Dendritic cell treated with granulocyte-macrophage colony-stimulating factor and Interleukin-4, amounts not matched to agents 40 ng/mL and 50 ng/mL, for 4 days (primary cell): ENCODE measurements at regions not wholly inside any gene's neighbourhood (a gene's known extent, or its start where the extent isn't known, plus 50 kb on each side); places are given as distances from the start of the nearest gene placed in this dataset.
"Not testable (repeated sequence)": the region's sequence is repeated elsewhere in the genome, so short reads cannot be mapped to it uniquely, and the experiment has no call there.

Source experiments
- H3K27ac Mint-ChIP-seq: one replicate; pipeline ENCODE4 v1.8.0; 2022; ENCODE audit warnings: mild to moderate bottlenecking, mixed read lengths
- H3K27me3 Mint-ChIP-seq: one replicate; pipeline ENCODE4 v1.8.0; 2022; ENCODE audit warnings: mild to moderate bottlenecking, mixed read lengths
- H3K36me3 Mint-ChIP-seq: one replicate; pipeline ENCODE4 v1.8.0; 2022; ENCODE audit warnings: low read depth, mixed read lengths
- H3K4me1 Mint-ChIP-seq: one replicate; pipeline ENCODE4 v1.8.0; 2022; ENCODE audit warnings: low read depth, mixed read lengths
- H3K4me3 Mint-ChIP-seq: one replicate; pipeline ENCODE4 v1.8.0; 2022; ENCODE audit warnings: mild to moderate bottlenecking, moderate library complexity, mixed read lengths
- H3K9me3 Mint-ChIP-seq: one replicate; pipeline ENCODE4 v1.8.0; 2022; ENCODE audit warnings: mixed read lengths
- intact Hi-C: fragments of 100-400 bp; cut with micrococcal nuclease; formaldehyde crosslinking; loops from one replicate; pipeline ENCODE4 v1.15.0; 2022

DNA sequence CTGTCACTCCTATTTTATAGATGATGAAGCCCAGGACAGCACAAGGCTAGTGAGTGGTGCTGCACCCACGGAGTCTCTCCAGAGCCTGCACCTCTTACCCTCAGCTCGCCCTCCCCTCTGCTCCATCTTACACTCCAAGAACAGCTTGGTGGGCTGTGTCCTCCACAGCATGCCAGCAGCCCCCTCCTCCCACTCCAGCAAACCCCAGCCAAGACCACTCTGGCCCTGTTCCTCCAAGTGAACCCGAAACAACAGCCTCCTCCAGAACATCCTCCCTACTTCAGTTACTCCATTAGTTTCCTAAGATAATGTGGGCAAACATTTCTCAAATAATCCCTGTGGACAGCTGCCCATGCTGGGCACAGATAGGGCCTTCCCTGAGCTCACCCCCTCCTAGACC, 62.7 kb upstream of the KLF7 start:
- no peak overlapping the region for H3K4me3 Mint-ChIP-seq
- no peak overlapping the region for H3K27ac Mint-ChIP-seq
- intact Hi-C loops, result loop anchor here (10.0 kb wide), 1 partner anchor 64 kb away; the partner anchor contains the start of gene KLF7
- H3K36me3 Mint-ChIP-seq, result no peaks in the 10 kb centered on the region
- peaks cover 2% of the 10 kb centered on the region for H3K27me3 Mint-ChIP-seq
- H3K4me1 Mint-ChIP-seq, result peaks cover 49% of the 10 kb centered on the region
- H3K9me3 Mint-ChIP-seq, result no peaks in the 10 kb centered on the region

GRCh38 chr2:207229161-207229560, 63.4 kb upstream of the KLF7 start:
- Mint-ChIP-seq H3K27me3 (peaks cover 2% of the 10 kb centered on the region), H3K4me1 (peaks cover 42% of the 10 kb centered on the region), H3K4me3 (no peak overlapping the region), H3K36me3 (no peaks in the 10 kb centered on the region), H3K27ac (peak overlapping the region; percentile 4), H3K9me3 (no peaks in the 10 kb centered on the region)
- intact Hi-C loops, result loop anchor here (10.0 kb wide), 1 partner anchor 64 kb away; the partner anchor contains the start of gene KLF7

- no peaks in the 10 kb centered on the region for H3K36me3 Mint-ChIP-seq
- intact Hi-C loops, result loop anchor here (5.0 kb wide), 1 partner anchor 88 kb away; no protein-coding TSS in a partner anchor
- H3K4me3 Mint-ChIP-seq, result no peak overlapping the region
- H3K4me1 Mint-ChIP-seq, result peaks cover 33% of the 10 kb centered on the region
- no peaks in the 10 kb centered on the region for H3K9me3 Mint-ChIP-seq
- peak overlapping the region; percentile 46 for H3K27ac Mint-ChIP-seq
- H3K27me3 Mint-ChIP-seq, result peaks cover 2% of the 10 kb centered on the region
Observed at GRCh38 chr2:207230261-207231105, 64.7 kb upstream of the KLF7 start.

DNA sequence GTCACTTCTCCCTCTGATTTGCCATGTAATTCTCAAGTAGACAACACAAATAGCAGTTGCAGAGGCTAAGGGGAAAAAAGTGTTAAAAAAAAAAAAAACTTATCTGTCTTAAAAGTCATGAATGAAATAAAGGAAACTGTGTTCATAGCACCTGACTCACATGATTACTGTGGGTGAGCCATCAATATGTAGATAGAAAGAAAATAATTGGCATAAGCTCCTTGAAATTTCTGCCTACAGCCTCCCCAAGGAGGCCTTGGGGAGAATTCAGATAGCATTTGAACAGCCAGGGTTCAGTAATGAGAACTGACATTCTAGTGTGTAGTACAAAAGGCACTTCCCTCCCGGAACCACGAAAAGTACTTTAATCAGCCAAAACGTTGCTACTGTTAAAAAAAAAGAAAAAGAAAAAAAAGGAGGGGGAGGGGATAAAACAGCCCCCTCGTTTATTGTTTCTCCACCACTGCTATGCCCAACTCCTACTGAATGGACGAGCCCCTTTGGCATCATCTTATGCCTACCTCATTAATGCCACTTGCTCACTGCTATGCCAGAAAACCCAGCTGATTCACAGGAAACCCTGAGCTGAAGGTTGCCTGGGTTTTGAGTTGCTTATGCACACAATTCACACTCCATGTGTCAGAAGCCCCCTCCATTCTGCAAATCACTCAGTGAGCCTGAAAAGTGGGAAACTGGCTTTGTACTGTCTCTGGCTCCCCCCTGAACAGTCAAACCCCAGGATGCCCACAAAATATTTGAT, 65.5 kb upstream of the KLF7 start:
- H3K4me1 Mint-ChIP-seq, result peaks cover 37% of the 10 kb centered on the region
- peak overlapping the region; percentile 46 for H3K27ac Mint-ChIP-seq
- no peak overlapping the region for H3K4me3 Mint-ChIP-seq
- peaks cover 2% of the 10 kb centered on the region for H3K27me3 Mint-ChIP-seq
- intact Hi-C loops, result loop anchor here (5.0 kb wide), 1 partner anchor 89 kb away; no protein-coding TSS in a partner anchor
- no peaks in the 10 kb centered on the region for H3K36me3 Mint-ChIP-seq
- H3K9me3 Mint-ChIP-seq, result no peaks in the 10 kb centered on the region

DNA sequence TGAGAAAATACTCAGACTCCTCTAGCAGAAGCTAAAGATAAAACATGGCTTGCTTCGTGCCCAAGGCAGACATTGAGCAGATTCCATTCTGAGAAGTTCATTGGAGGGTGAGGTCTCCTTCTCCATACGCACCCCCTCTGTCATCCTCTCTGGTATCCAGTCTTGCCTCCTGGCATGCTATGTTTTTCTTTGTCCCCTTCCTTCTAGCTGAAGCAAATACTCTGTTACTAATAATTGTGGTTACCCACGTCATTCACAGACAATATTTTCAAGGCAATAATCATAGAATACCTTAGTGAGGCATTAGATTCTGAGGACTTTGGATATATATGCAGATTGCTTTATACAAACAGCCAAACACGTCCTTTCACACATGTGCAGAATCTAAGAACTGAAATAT, 66.2 kb upstream of the KLF7 start:
- H3K27ac Mint-ChIP-seq, result no peak overlapping the region
- H3K4me1 Mint-ChIP-seq, result peaks cover 44% of the 10 kb centered on the region
- no peak overlapping the region for H3K4me3 Mint-ChIP-seq
- intact Hi-C loops, result loop anchor here (5.0 kb wide), 1 partner anchor 90 kb away; no protein-coding TSS in a partner anchor
- no peaks in the 10 kb centered on the region for H3K9me3 Mint-ChIP-seq
- H3K27me3 Mint-ChIP-seq, result peaks cover 2% of the 10 kb centered on the region
- H3K36me3 Mint-ChIP-seq, result no peaks in the 10 kb centered on the region

DNA sequence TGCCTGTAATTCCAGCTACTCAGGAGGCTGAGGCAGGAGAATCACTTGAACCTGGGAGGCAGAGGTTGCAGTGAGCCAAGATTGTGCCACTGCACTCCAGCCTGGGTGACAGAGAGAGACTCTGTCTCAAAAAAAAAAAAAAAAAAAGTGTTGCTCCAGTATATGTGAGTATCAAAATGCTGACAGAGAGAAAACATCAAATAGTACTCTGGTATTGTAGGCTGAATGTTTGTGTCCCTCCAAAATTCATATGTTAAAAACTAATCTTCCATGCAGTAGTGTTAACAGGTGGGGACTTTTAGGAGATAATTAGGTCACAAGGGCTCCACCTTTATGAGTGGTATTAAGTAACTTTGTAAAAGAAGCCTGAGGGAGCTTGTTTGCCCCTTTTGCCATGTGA, 67.4 kb upstream of the KLF7 start:
- not testable (repeated sequence) for H3K27me3 Mint-ChIP-seq, H3K36me3 Mint-ChIP-seq, H3K4me3 Mint-ChIP-seq, H3K27ac Mint-ChIP-seq, H3K9me3 Mint-ChIP-seq
- intact Hi-C loops, result loop anchor here (5.0 kb wide), 1 partner anchor 91 kb away; no protein-coding TSS in a partner anchor
- H3K4me1 Mint-ChIP-seq, result peaks cover 46% of the 10 kb centered on the region

DNA sequence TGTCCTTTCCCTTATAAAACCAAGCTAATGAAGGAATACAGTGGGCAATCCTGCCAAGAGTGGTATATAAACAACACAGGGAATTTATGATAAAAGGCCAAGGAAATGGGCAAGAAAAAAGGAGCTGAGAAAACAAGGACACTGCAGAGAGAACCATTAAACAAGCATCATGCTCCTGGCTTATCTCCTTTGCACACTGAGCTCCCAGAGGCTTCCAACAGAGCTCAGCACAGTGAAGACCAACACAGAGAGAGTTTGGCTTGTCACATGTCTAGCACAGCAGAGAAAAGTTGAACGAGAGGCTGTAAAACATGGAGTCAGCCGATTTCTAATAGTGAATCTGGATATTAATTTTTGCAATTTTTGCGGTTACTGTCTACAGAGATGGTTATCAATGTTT, 68.0 kb upstream of the KLF7 start:
- intact Hi-C loops, result loop anchor here (5.0 kb wide), 1 partner anchor 91 kb away; no protein-coding TSS in a partner anchor
- Mint-ChIP-seq H3K36me3 (no peaks in the 10 kb centered on the region), H3K4me3 (no peak overlapping the region), H3K27ac (no peak overlapping the region), H3K27me3 (peaks cover 5% of the 10 kb centered on the region), H3K9me3 (no peaks in the 10 kb centered on the region), H3K4me1 (peaks cover 40% of the 10 kb centered on the region)

DNA sequence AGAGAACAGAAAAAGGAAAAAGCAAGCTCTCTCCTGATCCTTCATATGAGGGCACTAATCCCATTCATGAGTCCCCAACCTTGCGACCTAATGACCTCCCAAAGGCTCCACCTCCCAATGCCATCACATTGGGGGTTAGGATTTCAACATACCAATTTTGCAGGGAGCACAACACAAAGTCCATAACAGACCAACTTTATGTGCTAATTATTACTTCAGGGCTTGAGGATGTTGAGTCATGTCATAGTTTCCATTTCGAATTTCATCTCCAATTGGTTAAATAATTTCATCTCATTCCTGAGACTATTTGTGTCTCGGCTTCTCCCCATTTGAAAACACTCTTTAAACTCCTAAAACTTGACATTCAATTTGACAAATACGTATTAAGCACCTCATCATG, 69.9 kb upstream of the KLF7 start:
- Mint-ChIP-seq H3K4me1 (peaks cover 27% of the 10 kb centered on the region), H3K27ac (no peak overlapping the region), H3K9me3 (no peaks in the 10 kb centered on the region), H3K36me3 (no peaks in the 10 kb centered on the region), H3K4me3 (no peak overlapping the region), H3K27me3 (peaks cover 3% of the 10 kb centered on the region)
- intact Hi-C loops, result no loop called here

GRCh38 chr2:207236156-207236935, 70.6 kb upstream of the KLF7 start:
- Mint-ChIP-seq H3K36me3 (no peaks in the 10 kb centered on the region), H3K27me3 (peaks cover 3% of the 10 kb centered on the region), H3K4me1 (peaks cover 21% of the 10 kb centered on the region), H3K9me3 (no peaks in the 10 kb centered on the region), H3K4me3 (no peak overlapping the region), H3K27ac (peak overlapping the region; percentile 62)
- intact Hi-C loops, result no loop called here

DNA sequence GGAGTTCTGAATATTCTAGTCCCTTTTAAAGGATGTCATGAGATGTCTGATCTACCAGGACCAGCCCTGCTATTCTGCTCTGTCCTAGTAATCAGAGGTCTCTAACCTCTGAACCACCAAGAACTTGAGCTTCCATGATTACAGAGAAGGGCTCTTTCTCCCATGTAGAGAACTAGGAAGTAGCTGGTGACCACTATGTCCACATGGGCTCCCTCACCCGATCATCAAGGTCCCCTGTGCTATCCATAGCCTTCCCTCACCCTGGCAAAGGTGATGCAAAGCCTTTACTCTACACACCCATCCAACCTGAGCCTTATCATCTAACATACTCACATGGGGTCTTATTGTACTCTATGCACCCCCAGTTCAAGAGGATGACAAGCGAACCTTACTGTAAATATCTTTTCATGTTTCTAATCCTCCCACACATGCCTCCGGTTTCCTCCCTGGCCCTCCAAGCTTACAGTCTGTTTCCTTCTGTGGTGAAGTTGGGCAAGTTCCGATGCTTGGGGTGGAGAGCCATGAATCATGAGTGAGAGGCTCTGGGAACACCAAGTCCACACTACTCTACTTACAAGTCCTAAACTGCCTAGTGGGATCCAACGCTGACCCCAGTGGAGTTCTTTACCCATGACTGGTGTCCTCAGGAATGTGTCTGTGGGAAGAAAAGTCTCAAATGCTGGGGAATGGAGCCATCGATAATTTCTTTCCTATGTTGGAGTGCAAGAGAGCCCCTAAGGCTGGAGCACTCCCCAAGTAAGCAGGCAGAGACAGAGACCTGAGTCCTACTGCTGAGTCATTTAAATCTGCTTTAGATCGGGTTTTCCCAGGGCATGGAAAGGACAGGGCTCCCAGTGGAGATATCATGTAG, 73.3 kb upstream of the KLF7 start:
- intact Hi-C loops, result no loop called here
- no peak overlapping the region for H3K27ac Mint-ChIP-seq
- peaks cover 3% of the 10 kb centered on the region for H3K27me3 Mint-ChIP-seq
- H3K4me3 Mint-ChIP-seq, result no peak overlapping the region
- H3K36me3 Mint-ChIP-seq, result no peaks in the 10 kb centered on the region
- H3K4me1 Mint-ChIP-seq, result peaks cover 13% of the 10 kb centered on the region
- H3K9me3 Mint-ChIP-seq, result no peaks in the 10 kb centered on the region

DNA sequence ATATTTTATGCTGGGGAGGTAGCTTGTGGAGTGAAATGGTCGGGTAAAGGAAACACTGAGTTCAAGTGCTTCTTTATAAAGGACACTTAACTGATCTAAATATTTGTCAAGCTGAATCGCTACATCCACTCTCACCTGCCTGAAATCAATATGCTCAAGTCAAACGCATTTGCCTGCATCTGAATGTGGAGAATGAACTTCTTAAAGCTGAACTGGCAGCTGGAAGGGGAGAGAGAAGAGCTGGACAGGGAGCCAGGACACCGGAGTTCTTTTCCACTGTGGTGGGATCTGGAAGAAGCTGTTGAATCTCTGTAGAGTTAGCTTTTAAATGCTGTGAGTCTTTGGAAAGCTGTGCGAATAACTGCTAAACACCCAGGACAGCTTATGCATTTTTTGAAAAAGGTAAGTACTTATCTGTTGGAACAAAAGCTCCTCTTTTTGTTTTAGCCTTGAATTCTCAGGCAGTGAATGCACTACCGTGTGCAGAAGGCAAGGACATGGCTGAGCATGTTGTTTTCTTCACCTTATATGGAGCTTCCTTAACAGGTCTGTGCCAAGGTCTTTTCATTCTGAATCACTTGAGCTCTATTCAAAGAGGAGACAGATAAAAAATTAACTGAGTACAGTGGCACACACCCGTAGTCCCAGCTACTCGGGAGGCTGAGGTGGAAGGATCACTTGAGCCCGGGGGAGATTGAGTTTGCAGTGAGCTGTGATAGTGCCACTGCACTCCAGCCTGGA, 74.2 kb upstream of the KLF7 start:
- Mint-ChIP-seq H3K36me3 (no peaks in the 10 kb centered on the region), H3K9me3 (no peaks in the 10 kb centered on the region), H3K4me1 (peaks cover 20% of the 10 kb centered on the region), H3K4me3 (no peak overlapping the region), H3K27me3 (peaks cover 3% of the 10 kb centered on the region), H3K27ac (no peak overlapping the region)
- intact Hi-C loops, result no loop called here

- Mint-ChIP-seq H3K27me3 (peaks cover 3% of the 10 kb centered on the region), H3K4me3 (no peak overlapping the region), H3K27ac (no peak overlapping the region), H3K36me3 (no peaks in the 10 kb centered on the region), H3K9me3 (no peaks in the 10 kb centered on the region), H3K4me1 (peaks cover 22% of the 10 kb centered on the region)
- intact Hi-C loops, result no loop called here
Observed at GRCh38 chr2:207240649-207241048, 74.9 kb upstream of the KLF7 start.
